OCI-LY1 (cell line): ENCODE measurements at regions not wholly inside any gene's neighbourhood (a gene's known extent, or its start where the extent isn't known, plus 50 kb on each side); places are given as distances from the start of the nearest gene placed in this dataset.

Source experiments
- H2AFZ ChIP-seq: fragments of 200-600 bp; sonication (generic), shearing (Covaris generic); 2 replicates; pipeline ENCODE4 v1.6.0; 2014; ENCODE audit warnings: antibody characterized with exemption, mild to moderate bottlenecking, low read length
- H3F3A ChIP-seq: fragments of 200-600 bp; sonication (generic), shearing (Covaris generic); 2 replicates; pipeline ENCODE4 v1.6.0; 2014; ENCODE audit warnings: mild to moderate bottlenecking, antibody characterized with exemption, low read length, moderate library complexity; ENCODE audit not compliant: insufficient read depth
- H3K27ac ChIP-seq: fragments of 200-600 bp; sonication (generic); 2 replicates; pipeline ENCODE4 v1.5.1; 2014; ENCODE audit warnings: low read length, mixed run types, mild to moderate bottlenecking, low read depth; ENCODE audit not compliant: poor library complexity, severe bottlenecking
- H3K27me3 ChIP-seq: fragments of 200-600 bp; sonication (generic); 2 replicates; pipeline ENCODE4 v1.6.0; 2014; ENCODE audit warnings: antibody characterized with exemption, mild to moderate bottlenecking, low read length, moderate library complexity; ENCODE audit not compliant: insufficient read depth
- H3K36me3 ChIP-seq: fragments of 200-600 bp; sonication (generic); 2 replicates; pipeline ENCODE4 v1.6.1; 2014; ENCODE audit warnings: mild to moderate bottlenecking, antibody characterized with exemption, low read length, moderate library complexity, mixed read lengths; ENCODE audit not compliant: insufficient read depth
- H3K4me1 ChIP-seq: fragments of 200-600 bp; sonication (generic); 2 replicates; pipeline ENCODE4 v1.5.1; 2014; ENCODE audit warnings: mild to moderate bottlenecking, low read length, moderate library complexity; ENCODE audit not compliant: insufficient read depth, severe bottlenecking
- H3K4me2 ChIP-seq: fragments of 200-600 bp; sonication (generic), shearing (Covaris generic); 2 replicates; pipeline ENCODE4 v1.6.1; 2014; ENCODE audit warnings: low read length
- H3K4me3 ChIP-seq: fragments of 200-600 bp; sonication (generic); 2 replicates; pipeline ENCODE4 v1.5.1; 2014; ENCODE audit warnings: low read length, low read depth, mild to moderate bottlenecking, mixed read lengths; ENCODE audit not compliant: poor library complexity, severe bottlenecking
- H3K79me2 ChIP-seq: fragments of 200-600 bp; shearing (Covaris generic); 2 replicates; pipeline ENCODE4 v1.6.1; 2016; ENCODE audit warnings: mixed run types, low read length, mixed read lengths; ENCODE audit not compliant: insufficient read depth
- H3K9ac ChIP-seq: fragments of 200-600 bp; sonication (generic), shearing (Covaris generic); 2 replicates; pipeline ENCODE4 v1.6.1; 2014; ENCODE audit warnings: mild to moderate bottlenecking, low read length, mixed read lengths
- H3K9me2 ChIP-seq: fragments of 200-600 bp; sonication (generic), shearing (Covaris generic); 2 replicates; pipeline ENCODE4 v1.6.1; 2014; ENCODE audit warnings: low read depth, mild to moderate bottlenecking, low read length, mixed read lengths
- H3K9me3 ChIP-seq: fragments of 200-600 bp; shearing (Covaris generic); 2 replicates; pipeline ENCODE4 v1.6.1; 2014; ENCODE audit warnings: low read length, mixed read lengths
- H4K20me1 ChIP-seq: fragments of 200-600 bp; sonication (generic), shearing (Covaris generic); 2 replicates; pipeline ENCODE4 v1.6.0; 2016; ENCODE audit warnings: mild to moderate bottlenecking, low read length; ENCODE audit not compliant: insufficient read depth
- CTCF ChIP-seq: fragments of 200-600 bp; sonication (generic), shearing (Covaris generic); IDR thresholded peaks from 2 replicates; pipeline ENCODE4 v1.5.1; 2017; ENCODE audit warnings: mild to moderate bottlenecking, antibody characterized with exemption, low read length, moderate library complexity, mixed read lengths
- EZH2 ChIP-seq: fragments of 200-600 bp; sonication (generic), shearing (Covaris generic); IDR thresholded peaks from 2 replicates; pipeline ENCODE4 v1.8.0; 2017; ENCODE audit warnings: borderline replicate concordance, mixed run types, mild to moderate bottlenecking, antibody characterized with exemption, low read length, moderate library complexity, mixed read lengths

DNA sequence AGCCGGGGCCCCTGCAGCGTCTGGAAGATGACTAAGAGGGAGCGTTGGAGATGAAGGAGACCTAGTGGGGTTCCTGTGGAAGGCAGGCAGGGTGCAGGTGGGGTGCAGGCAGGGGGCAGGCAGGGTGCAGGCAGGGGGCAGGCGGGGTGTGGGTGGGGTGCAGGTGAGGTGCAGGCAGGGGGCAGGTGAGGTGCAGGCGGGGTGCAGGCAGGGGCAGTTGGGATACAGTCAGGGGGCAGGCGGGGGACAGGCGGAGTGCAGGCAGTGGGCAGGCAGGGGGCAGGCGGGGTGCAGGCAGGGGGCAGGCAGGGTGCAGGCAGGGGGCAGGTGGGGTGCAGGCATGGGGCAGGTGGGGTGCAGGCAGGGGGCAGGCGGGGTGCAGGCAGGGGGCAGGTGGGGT is 142.8 kb downstream of the SOX1 start:
- Histone ChIP-seq H3K4me1 (no peaks in the 10 kb centered on the region), H3K27ac (no peak overlapping the region), H3F3A (no peaks in the 10 kb centered on the region), H4K20me1 (no peaks in the 10 kb centered on the region), H2AFZ (no peak overlapping the region), H3K9me3 (no peaks in the 10 kb centered on the region), H3K9me2 (no peaks in the 10 kb centered on the region), H3K9ac (no peak overlapping the region), H3K4me2 (no peak overlapping the region), H3K36me3 (no peaks in the 10 kb centered on the region), H3K27me3 (no peaks in the 10 kb centered on the region), H3K79me2 (no peaks in the 10 kb centered on the region), H3K4me3 (no peak overlapping the region)
- no peak for TF ChIP-seq EZH2
- TF ChIP-seq CTCF, result no peak

DNA sequence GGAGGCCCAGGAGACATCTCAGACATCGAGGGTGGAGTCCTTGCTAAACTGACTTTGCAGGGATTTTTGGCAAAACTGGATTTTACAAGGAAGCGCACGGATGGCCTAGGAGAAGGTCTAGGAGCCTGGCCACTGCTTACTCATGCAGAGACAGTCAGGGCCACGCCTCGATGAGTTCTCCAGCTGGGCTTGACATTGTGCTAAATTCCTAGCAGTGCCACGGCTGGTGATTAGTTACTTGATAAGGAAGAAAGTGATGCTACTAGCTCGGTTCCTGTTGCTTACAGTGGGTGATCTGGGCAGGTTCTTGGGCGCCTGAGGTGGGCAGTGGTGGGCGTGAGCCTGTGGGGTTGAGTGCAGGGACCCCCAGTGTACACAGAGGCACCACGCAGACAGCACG is 143.4 kb downstream of the SOX1 start:
- no peak overlapping the region for H3K9ac ChIP-seq
- H3F3A ChIP-seq, result no peaks in the 10 kb centered on the region
- no peak overlapping the region for H3K4me2 ChIP-seq
- H2AFZ ChIP-seq, result no peak overlapping the region
- no peaks in the 10 kb centered on the region for H3K4me1 ChIP-seq
- TF ChIP-seq CTCF (no peak), EZH2 (no peak)
- H3K4me3 ChIP-seq, result no peak overlapping the region
- H3K27me3 ChIP-seq, result no peaks in the 10 kb centered on the region
- no peaks in the 10 kb centered on the region for H3K36me3 ChIP-seq
- no peaks in the 10 kb centered on the region for H3K79me2 ChIP-seq
- no peak overlapping the region for H3K27ac ChIP-seq
- no peaks in the 10 kb centered on the region for H4K20me1 ChIP-seq
- no peaks in the 10 kb centered on the region for H3K9me3 ChIP-seq
- H3K9me2 ChIP-seq, result no peaks in the 10 kb centered on the region

DNA sequence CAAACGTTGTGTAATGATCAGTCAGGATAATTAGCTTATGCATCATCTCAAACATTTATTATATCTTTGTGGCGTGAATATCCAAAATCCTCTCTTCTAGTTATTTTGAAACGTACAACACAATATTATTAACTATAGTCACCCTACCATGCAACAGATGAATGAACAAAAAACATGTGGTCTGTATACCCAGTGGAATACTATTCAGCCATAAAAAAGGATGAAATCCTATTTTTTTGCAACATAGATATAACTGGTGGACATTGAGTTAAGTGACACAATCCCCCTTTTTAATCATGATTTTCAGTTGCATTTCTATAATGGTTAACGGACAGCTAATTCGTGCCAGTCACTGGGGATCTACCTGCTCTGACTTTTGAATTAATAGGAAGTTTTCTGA is 145.6 kb downstream of the SOX1 start:
- Histone ChIP-seq H3K9me3 (no peaks in the 10 kb centered on the region), H3F3A (no peaks in the 10 kb centered on the region), H3K36me3 (no peaks in the 10 kb centered on the region), H4K20me1 (no peaks in the 10 kb centered on the region), H2AFZ (no peak overlapping the region), H3K79me2 (no peaks in the 10 kb centered on the region), H3K4me1 (no peaks in the 10 kb centered on the region), H3K4me2 (no peak overlapping the region), H3K4me3 (no peak overlapping the region), H3K9ac (no peak overlapping the region), H3K27me3 (no peaks in the 10 kb centered on the region), H3K27ac (no peak overlapping the region), H3K9me2 (no peaks in the 10 kb centered on the region)
- no peak for TF ChIP-seq CTCF
- no peak for TF ChIP-seq EZH2
